K562 (cell line): ENCODE measurements at regions not wholly inside any gene's neighbourhood (a gene's known extent, or its start where the extent isn't known, plus 50 kb on each side); places are given as distances from the start of the nearest gene placed in this dataset.

Experiments used
- ATAC-seq: fragments of 200-7000 bp; cut with Tn5 transposase; 3 replicates; pipeline ENCODE4 v1.9.1; 2020; ENCODE audit warnings: moderate library complexity
- BruUV-seq: library from RNA; stranded (reverse); fragments of 400-500 nt; replicated peaks from 2 replicates; lab custom pipeline; 2021; lab: Mats Ljungman, UMichigan
- CTCF ChIA-PET: fragments of 300-600 bp; formaldehyde crosslinking; extraction: SDS; loops from one replicate; lab custom pipeline; 2021; ENCODE audit warnings: low intra/inter-chr PET ratio; lab: Yijun Ruan, JAX
- POLR2A ChIA-PET: fragments of 300-600, 350-650 bp; sonication (Branson Sonifier 250); formaldehyde crosslinking; extraction: SDS; loops from one replicate; lab custom pipeline; 2021; ENCODE audit warnings: antibody characterized with exemption, inconsistent platforms; lab: Yijun Ruan, JAX
- DNase-seq, 4 experiments: peaks; one replicate each; pipeline versions ENCODE4 v3.0.0 to v3.0.0-alpha.2; 2011 to 2018; ENCODE audit warnings: low spot score in 3 of 4, mixed read lengths in 3 of 4; ENCODE audit errors: extremely low read depth in 1 of 4
- FAIRE-seq: peaks from 2 replicates; lab custom pipeline; 2011; peaks lifted over from hg19 to GRCh38; lab: Jason Lieb, UNC
- H2AFZ ChIP-seq: 2 replicates; pipeline ENCODE4 v1.6.0; 2011; ENCODE audit warnings: low read depth, low read length, control low read depth, inconsistent platforms
- H3K27ac ChIP-seq: fragments of 200-600 bp; 3 replicates; pipeline ENCODE4 v1.8.0; 2011; ENCODE audit warnings: low read depth, mild to moderate bottlenecking, control low read depth, inconsistent platforms, low read length, moderate library complexity, mixed read lengths; ENCODE audit errors: extremely low read depth
- H3K27me3 ChIP-seq, 2 experiments: fragments of 300-600 bp in 1 of 2; 2 replicates in 1 of 2; 3 replicates in 1 of 2; pipeline versions ENCODE4 v1.6.0 to v1.8.0; 2011; ENCODE audit warnings: inconsistent platforms in 2 of 2, low read length in 2 of 2, mild to moderate bottlenecking in 1 of 2, mixed read lengths in 1 of 2, moderate library complexity in 1 of 2; ENCODE audit not compliant: control insufficient read depth in 2 of 2, insufficient read depth in 2 of 2
- H3K36me3 ChIP-seq: fragments of 300-600 bp; 3 replicates; pipeline ENCODE4 v1.8.0; 2011; ENCODE audit warnings: mild to moderate bottlenecking, low read length, inconsistent platforms; ENCODE audit not compliant: control insufficient read depth, insufficient read depth
- H3K4me1 ChIP-seq, 2 experiments: fragments of 200-600 bp in 1 of 2; replicated peaks in 1 of 2; 2 replicates in 1 of 2; 3 replicates in 1 of 2; pipeline versions ENCODE4 v1.5.1 to v1.8.0; 2011; ENCODE audit warnings: inconsistent platforms in 2 of 2, low read length in 2 of 2, mild to moderate bottlenecking in 1 of 2, mixed read lengths in 1 of 2, moderate library complexity in 1 of 2; ENCODE audit not compliant: control insufficient read depth in 2 of 2, insufficient read depth in 2 of 2
- H3K4me2 ChIP-seq: 2 replicates; pipeline ENCODE4 v1.6.1; 2011; ENCODE audit warnings: low read length, control low read depth, inconsistent platforms, mixed read lengths; ENCODE audit not compliant: insufficient read depth
- H3K4me3 ChIP-seq: fragments of 200-600 bp; sonication (generic), shearing (Covaris generic); 2 replicates; pipeline ENCODE4 v1.5.1; 2016; ENCODE audit warnings: control low read depth, inconsistent platforms
- H3K79me2 ChIP-seq: fragments of 200-600 bp; 3 replicates; pipeline ENCODE4 v1.8.0; 2011; ENCODE audit warnings: low read length, inconsistent platforms; ENCODE audit not compliant: control insufficient read depth, insufficient read depth
- H3K9ac ChIP-seq, 2 experiments: 2 replicates each; pipeline versions ENCODE4 v1.6.0 to v1.6.1; 2011; ENCODE audit warnings: low read depth in 2 of 2, low read length in 2 of 2, control low read depth in 1 of 2, inconsistent platforms in 1 of 2, mild to moderate bottlenecking in 1 of 2, mixed read lengths in 1 of 2; ENCODE audit not compliant: insufficient read depth in 1 of 2
- H3K9me1 ChIP-seq: one replicate; pipeline ENCODE4 v1.6.0; 2011; ENCODE audit warnings: inconsistent platforms, mild to moderate bottlenecking, low read length, moderate library complexity; ENCODE audit not compliant: control insufficient read depth, insufficient read depth
- H3K9me3 ChIP-seq: replicated peaks from 2 replicates; pipeline ENCODE4 v1.5.1; 2011; ENCODE audit warnings: low read depth, low read length, inconsistent platforms; ENCODE audit not compliant: control insufficient read depth, insufficient read depth
- H4K20me1 ChIP-seq: replicated peaks from 2 replicates; pipeline ENCODE4 v1.6.1; 2011; ENCODE audit warnings: low read length, inconsistent platforms, mixed read lengths; ENCODE audit not compliant: control insufficient read depth, insufficient read depth
- BCOR ChIP-seq: fragments of 450-650 bp; IDR thresholded peaks from 2 replicates; pipeline ENCODE4 v1.6.1; 2016
- BHLHE40 ChIP-seq: IDR thresholded peaks from 2 replicates; pipeline ENCODE4 v1.6.1; 2011; ENCODE audit warnings: low read length, improper control_type of control experiment
- CBX3 ChIP-seq, 2 experiments: IDR thresholded peaks; 1 replicate in 1 of 2; 2 replicates in 1 of 2; pipeline ENCODE4 v1.6.1; 2012; ENCODE audit warnings: inconsistent platforms in 2 of 2, low read length in 2 of 2, borderline replicate concordance in 1 of 2, control low read depth in 1 of 2
- CEBPB ChIP-seq: fragments of 450-650 bp; IDR thresholded peaks from 2 replicates; pipeline ENCODE4 v1.6.1; 2016; ENCODE audit warnings: missing genetic modification characterization, missing compliant biosample characterization
- CEBPG ChIP-seq, 3 experiments: fragments of 200-800 bp in 1 of 3; sonication (Bioruptor generic) in 1 of 3; sonication (generic) in 1 of 3; formaldehyde crosslinking in 1 of 3; IDR thresholded peaks in 2 of 3; conservative IDR thresholded peaks in 1 of 3; 2 replicates each; pipeline versions ENCODE4 v1.6.1 to v1.8.0; 2016 to 2022; ENCODE audit warnings: missing compliant biosample characterization in 2 of 3, missing genetic modification characterization in 2 of 3, mild to moderate bottlenecking in 1 of 3, missing genetic modification reagents in 1 of 3
- CSDE1 ChIP-seq, 2 experiments: fragments of 450-650 bp; IDR thresholded peaks; 2 replicates each; pipeline ENCODE4 v1.6.1; 2016; ENCODE audit warnings: mild to moderate bottlenecking in 1 of 2
- HIVEP1 ChIP-seq: fragments of 250-450 bp; sonication (Bioruptor Pico); IDR thresholded peaks from 2 replicates; pipeline ENCODE4 v1.4.0; 2020; ENCODE audit warnings: mild to moderate bottlenecking
- HMG20B ChIP-seq: fragments of 250-450 bp; sonication (Bioruptor Pico); IDR thresholded peaks from 2 replicates; pipeline ENCODE4 v1.5.0; 2021; ENCODE audit warnings: mild to moderate bottlenecking
- ILK ChIP-seq: fragments of 450-650 bp; IDR thresholded peaks from 2 replicates; pipeline ENCODE4 v1.6.1; 2016; ENCODE audit warnings: missing genetic modification characterization, low read depth, mild to moderate bottlenecking, missing compliant biosample characterization, moderate library complexity, borderline replicate concordance
- KDM5B ChIP-seq: fragments of 200-600 bp; sonication (generic); IDR thresholded peaks from 2 replicates; pipeline ENCODE4 v1.6.1; 2012; ENCODE audit warnings: low read depth, mild to moderate bottlenecking, moderate library complexity, low read length, control low read depth, inconsistent platforms; ENCODE audit not compliant: insufficient replicate concordance
- RAD51 ChIP-seq: fragments of 450-650 bp; IDR thresholded peaks from 2 replicates; pipeline ENCODE4 v1.7.1; 2016; ENCODE audit warnings: low read depth, mild to moderate bottlenecking, borderline replicate concordance
- SIX5 ChIP-seq, 2 experiments: IDR thresholded peaks; 2 replicates each; pipeline ENCODE4 v1.6.1; 2011; ENCODE audit warnings: low read length in 2 of 2, borderline replicate concordance in 1 of 2, low read depth in 1 of 2, mild to moderate bottlenecking in 1 of 2, moderate library complexity in 1 of 2; ENCODE audit not compliant: insufficient read depth in 1 of 2
- TCF7 ChIP-seq: sonication (generic); IDR thresholded peaks from 2 replicates; pipeline ENCODE4 v1.6.1; 2016; ENCODE audit warnings: antibody characterized with exemption, borderline replicate concordance
- ZNF3 ChIP-seq: fragments of 250-450 bp; sonication (Bioruptor Pico); IDR thresholded peaks from 2 replicates; pipeline ENCODE4 v1.5.0; 2021; ENCODE audit warnings: mild to moderate bottlenecking, moderate library complexity
- ZNF764 ChIP-seq: fragments of 250-450 bp; sonication (Bioruptor Pico); IDR thresholded peaks from 2 replicates; pipeline ENCODE4 v1.4.0; 2020; ENCODE audit warnings: low read depth, mild to moderate bottlenecking, moderate library complexity
- ZSCAN32 ChIP-seq: fragments of 450-650 bp; formaldehyde crosslinking; IDR thresholded peaks from 2 replicates; pipeline ENCODE4 v1.4.0; 2020; ENCODE audit warnings: mild to moderate bottlenecking, moderate library complexity
- whole genome bisulfite sequencing: fragments of 100-300 bp; shearing (Covaris generic); methylation state at CpG from one replicate; pipeline ENCODE4 v1.1.6; 2016; ENCODE audit warnings: low coverage, mixed read lengths; ENCODE audit not compliant: insufficient coverage; ENCODE audit errors: missing lambda C conversion rate; 5-methylcytosine and 5-hydroxymethylcytosine counted together
- in situ Hi-C: fragments of 300-500 bp; cut with MboI; formaldehyde crosslinking; loops from 4 replicates; pipeline ENCODE4 v1.15.0; 2018; ENCODE audit warnings: inconsistent platforms, mixed read lengths
- intact Hi-C: fragments of 100-400 bp; cut with micrococcal nuclease; formaldehyde crosslinking; loops from 2 replicates; pipeline ENCODE4 v1.14.2; 2022
- TF ChIP-seq, protein P1 (sequence below): fragments of 450-650 bp; IDR thresholded peaks from 2 replicates; pipeline ENCODE4 v1.6.1; 2016; ENCODE audit warnings: antibody characterized with exemption

DNA sequence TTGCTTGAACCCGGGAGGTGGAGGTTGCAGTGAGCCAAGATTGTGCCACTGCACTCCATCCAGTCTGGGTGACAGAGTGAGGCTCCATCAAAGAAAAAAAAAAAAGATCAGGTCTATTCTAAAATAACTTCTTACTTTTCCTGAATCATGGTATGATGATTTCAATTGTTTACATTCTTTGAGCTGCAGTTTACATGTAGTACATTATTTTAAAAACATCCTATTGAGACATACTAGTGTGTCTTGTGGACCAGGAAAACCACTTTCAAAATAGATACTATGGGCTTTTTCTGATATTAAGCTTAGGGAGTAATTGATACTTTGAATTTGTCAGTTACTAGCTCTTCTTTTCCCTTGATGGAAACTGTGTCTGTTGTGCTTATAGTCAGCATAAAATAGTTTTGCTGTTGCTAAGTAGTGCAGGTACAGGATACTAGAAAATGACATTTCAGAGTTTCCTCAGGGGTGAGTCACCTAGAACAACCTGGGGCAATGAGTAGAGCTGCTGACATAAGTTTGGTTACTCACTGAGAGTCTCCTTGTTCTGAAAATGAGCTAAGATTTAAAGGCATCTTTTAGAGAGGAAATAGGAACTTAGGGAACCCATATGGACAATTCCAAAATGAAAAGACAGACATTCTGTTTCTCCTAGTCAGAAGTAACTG lies 53.2 kb upstream of the C4orf54 start:
- Histone ChIP-seq H3K36me3 (no peaks in the 10 kb centered on the region), H3K79me2 (no peaks in the 10 kb centered on the region), H3K4me1 (no peaks in the 10 kb centered on the region), H3K4me2 (no peak overlapping the region), H2AFZ (no peak overlapping the region), H4K20me1 (no peaks in the 10 kb centered on the region), H3K9ac (no peak overlapping the region), H3K27ac (no peak overlapping the region), H3K27me3 (peaks cover 0 to 4% of the 10 kb centered on the region in 2 experiments; a peak in 1 of 5 replicates), H3K9me1 (no peaks in the 10 kb centered on the region), H3K9me3 (no peaks in the 10 kb centered on the region), H3K4me3 (no peak overlapping the region)
- FAIRE-seq (no peak), DNase-seq (no peak), ATAC-seq (no peak)
- TF ChIP-seq, protein P1, sequence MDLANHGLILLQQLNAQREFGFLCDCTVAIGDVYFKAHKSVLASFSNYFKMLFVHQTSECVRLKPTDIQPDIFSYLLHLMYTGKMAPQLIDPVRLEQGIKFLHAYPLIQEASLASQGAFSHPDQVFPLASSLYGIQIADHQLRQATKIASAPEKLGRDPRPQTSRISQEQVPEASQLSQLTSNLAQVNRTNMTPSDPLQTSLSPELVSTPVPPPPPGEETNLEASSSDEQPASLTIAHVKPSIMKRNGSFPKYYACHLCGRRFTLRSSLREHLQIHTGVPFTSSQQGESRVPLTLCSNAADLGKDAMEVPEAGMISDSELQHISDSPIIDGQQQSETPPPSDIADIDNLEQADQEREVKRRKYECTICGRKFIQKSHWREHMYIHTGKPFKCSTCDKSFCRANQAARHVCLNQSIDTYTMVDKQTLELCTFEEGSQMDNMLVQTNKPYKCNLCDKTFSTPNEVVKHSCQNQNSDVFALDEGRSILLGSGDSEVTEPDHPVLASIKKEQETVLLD, result no peak
- TF ChIP-seq CSDE1 (IDR thresholded peaks at IDR 0.05) (no peak), ZNF764 (CRISPR knock-in tag) (no peak), CEBPB (no peak), CBX3 (IDR thresholded peaks at IDR 0.05; ENCODE audit: borderline replicate concordance in 1 of 2, low read length in 2 of 2) (no peak), ILK (tag) (no peak), RAD51 (no peak), BHLHE40 (no peak), KDM5B (no peak), CEBPG (CRISPR knock-in tag; IDR thresholded peaks at IDR 0.05) (no peak), CEBPG (tag; conservative IDR thresholded peaks at IDR 0.05 in 1 of 2, IDR thresholded peaks at IDR 0.05 in 1 of 2) (no peak), ZSCAN32 (CRISPR knock-in tag) (no peak), HMG20B (CRISPR knock-in tag) (no peak), TCF7 (no peak), BCOR (no peak), ZNF3 (no peak), SIX5 (IDR thresholded peaks at IDR 0.05; ENCODE audit: borderline replicate concordance in 1 of 2, insufficient read depth in 1 of 2, low read depth in 1 of 2, low read length in 2 of 2) (no peak), HIVEP1 (no peak)
- BruUV-seq, result no TSS peak
- intact Hi-C loops, result no loop called here
- CTCF ChIA-PET, result no interaction called here
- in situ Hi-C loops, result no loop called here
- POLR2A ChIA-PET, result interaction anchor here (0.6 kb wide), 1 partner anchor 598 kb away, joined by 3 read pairs; no protein-coding TSS in a partner anchor
- 0% methylated on average over 1 of the region's 1 CpG for WGBS
